ENCODE measurements at regions not wholly inside any gene's neighbourhood (a gene's known extent, or its start where the extent isn't known, plus 50 kb on each side); places are given as distances from the start of the nearest gene placed in this dataset.

DNA sequence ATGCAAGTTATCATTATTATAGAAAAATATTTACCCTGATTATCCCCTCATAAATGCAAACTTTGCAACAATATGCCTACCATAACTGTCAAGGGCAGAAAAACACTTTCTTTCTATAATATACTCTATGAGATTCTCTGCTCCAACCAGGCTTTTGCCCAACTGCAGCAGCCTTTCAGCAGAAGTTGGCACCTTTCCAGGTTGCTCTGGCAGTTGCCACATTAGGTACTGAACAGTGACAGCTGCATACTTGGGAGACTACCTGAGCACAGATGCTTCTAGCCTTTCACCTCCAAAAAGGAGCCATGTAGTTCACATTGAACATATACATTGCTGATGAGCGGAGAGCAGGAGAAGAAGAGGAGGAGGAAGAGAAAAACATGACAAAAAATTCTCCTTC is 69.5 kb upstream of the BRWD3 start:
- H3K27ac Mint-ChIP-seq (ENCODE audit: low read depth, unreplicated experiment) = no peak overlapping the region
- TF ChIP-seq, protein P1, sequence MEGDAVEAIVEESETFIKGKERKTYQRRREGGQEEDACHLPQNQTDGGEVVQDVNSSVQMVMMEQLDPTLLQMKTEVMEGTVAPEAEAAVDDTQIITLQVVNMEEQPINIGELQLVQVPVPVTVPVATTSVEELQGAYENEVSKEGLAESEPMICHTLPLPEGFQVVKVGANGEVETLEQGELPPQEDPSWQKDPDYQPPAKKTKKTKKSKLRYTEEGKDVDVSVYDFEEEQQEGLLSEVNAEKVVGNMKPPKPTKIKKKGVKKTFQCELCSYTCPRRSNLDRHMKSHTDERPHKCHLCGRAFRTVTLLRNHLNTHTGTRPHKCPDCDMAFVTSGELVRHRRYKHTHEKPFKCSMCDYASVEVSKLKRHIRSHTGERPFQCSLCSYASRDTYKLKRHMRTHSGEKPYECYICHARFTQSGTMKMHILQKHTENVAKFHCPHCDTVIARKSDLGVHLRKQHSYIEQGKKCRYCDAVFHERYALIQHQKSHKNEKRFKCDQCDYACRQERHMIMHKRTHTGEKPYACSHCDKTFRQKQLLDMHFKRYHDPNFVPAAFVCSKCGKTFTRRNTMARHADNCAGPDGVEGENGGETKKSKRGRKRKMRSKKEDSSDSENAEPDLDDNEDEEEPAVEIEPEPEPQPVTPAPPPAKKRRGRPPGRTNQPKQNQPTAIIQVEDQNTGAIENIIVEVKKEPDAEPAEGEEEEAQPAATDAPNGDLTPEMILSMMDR (IDR thresholded peaks at IDR 0.05; ENCODE audit: unreplicated experiment) = no peak
- DNase-seq (ENCODE audit: unreplicated experiment) = peak; percentile 43
- H3K27me3 Mint-ChIP-seq (ENCODE audit: insufficient read depth, unreplicated experiment) = no peaks in the 10 kb centered on the region
- POLR2A ChIA-PET = interaction anchor here (2.2 kb wide), 1 partner anchor 242 kb away, joined by 6 read pairs; no protein-coding TSS in a partner anchor
- no peaks in the 10 kb centered on the region for H3K36me3 Mint-ChIP-seq (ENCODE audit: insufficient read depth, unreplicated experiment)
- intact Hi-C loops (cut with micrococcal nuclease) = loop anchor here (1.0 to 10.0 kb wide), 3 partner anchors 242 to 536 kb away; no protein-coding TSS in a partner anchor
- H3K9me3 Mint-ChIP-seq (ENCODE audit: unreplicated experiment) = no peaks in the 10 kb centered on the region
- no TSS peak for BruUV-seq (replicated peaks)
- no peak overlapping the region for H3K4me3 Mint-ChIP-seq (ENCODE audit: unreplicated experiment)
- CTCF ChIA-PET = interaction anchor here (0.6 to 1.5 kb wide), 2 partner anchors 289 to 498 kb away, joined by 5 to 6 read pairs; no protein-coding TSS in a partner anchor
- H3K4me1 Mint-ChIP-seq (ENCODE audit: insufficient read depth, unreplicated experiment) = peaks cover 6% of the 10 kb centered on the region

DNA sequence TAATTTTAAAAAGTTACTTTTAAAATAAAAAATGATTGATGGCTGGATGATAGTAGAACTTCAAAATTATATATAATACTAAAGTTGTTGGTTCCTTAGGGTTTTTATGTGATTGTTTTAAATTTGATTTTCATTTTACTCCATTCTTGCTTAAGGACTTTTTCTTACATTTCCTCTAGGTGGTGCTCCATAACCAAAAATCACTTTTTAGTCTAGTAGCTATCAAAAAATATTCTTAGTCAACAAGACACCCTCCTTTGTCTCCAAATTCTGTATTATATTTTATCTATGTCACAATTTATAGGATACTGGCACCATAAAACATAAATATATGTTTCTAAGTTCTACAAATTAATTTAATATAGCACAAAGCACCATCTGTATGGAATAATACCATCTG is 67.2 kb upstream of the BRWD3 start:
- H3K4me1 Mint-ChIP-seq (ENCODE audit: insufficient read depth, unreplicated experiment) = peaks cover 6% of the 10 kb centered on the region
- peaks cover 8% of the 10 kb centered on the region for H3K9me3 Mint-ChIP-seq (ENCODE audit: unreplicated experiment)
- BruUV-seq (replicated peaks) = no TSS peak
- H3K4me3 Mint-ChIP-seq (ENCODE audit: unreplicated experiment) = no peak overlapping the region
- ChIA-PET POLR2A (interaction anchor here (0.6 to 2.0 kb wide), 4 partner anchors 66 to 597 kb away, joined by 3 to 5 read pairs (median 4); no protein-coding TSS in a partner anchor), CTCF (interaction anchor here (0.6 to 2.3 kb wide), 4 partner anchors 237 to 501 kb away, joined by 3 to 14 read pairs (median 6); no protein-coding TSS in a partner anchor)
- H3K27ac Mint-ChIP-seq (ENCODE audit: low read depth, unreplicated experiment) = no peak overlapping the region
- intact Hi-C loops (cut with micrococcal nuclease) = loop anchor here (1.0 to 10.0 kb wide), 3 partner anchors 295 to 538 kb away; no protein-coding TSS in a partner anchor
- no peaks in the 10 kb centered on the region for H3K27me3 Mint-ChIP-seq (ENCODE audit: insufficient read depth, unreplicated experiment)
- TF ChIP-seq, protein P1 (IDR thresholded peaks at IDR 0.05; ENCODE audit: unreplicated experiment) = peak; percentile 47
- no peaks in the 10 kb centered on the region for H3K36me3 Mint-ChIP-seq (ENCODE audit: insufficient read depth, unreplicated experiment)
- peak; percentile 64 for DNase-seq (ENCODE audit: unreplicated experiment)

Data from MCF 10A (cell line).